Epithelial cell of proximal tubule (primary cell): ENCODE measurements at regions not wholly inside any gene's neighbourhood (a gene's known extent, or its start where the extent isn't known, plus 50 kb on each side); places are given as distances from the start of the nearest gene placed in this dataset.

Experiments
- DNase-seq: peaks from one replicate; pipeline ENCODE4 v3.0.0-alpha.2; 2011; ENCODE audit warnings: low read depth
- H3K4me3 ChIP-seq: 2 replicates; pipeline ENCODE4 v1.5.1; 2011; ENCODE audit warnings: low read depth, mild to moderate bottlenecking, low read length
- TF ChIP-seq, protein P1 (sequence below): conservative IDR thresholded peaks from 2 replicates; pipeline ENCODE4 v1.5.1; 2012; ENCODE audit warnings: low read depth, mild to moderate bottlenecking, low read length

DNA sequence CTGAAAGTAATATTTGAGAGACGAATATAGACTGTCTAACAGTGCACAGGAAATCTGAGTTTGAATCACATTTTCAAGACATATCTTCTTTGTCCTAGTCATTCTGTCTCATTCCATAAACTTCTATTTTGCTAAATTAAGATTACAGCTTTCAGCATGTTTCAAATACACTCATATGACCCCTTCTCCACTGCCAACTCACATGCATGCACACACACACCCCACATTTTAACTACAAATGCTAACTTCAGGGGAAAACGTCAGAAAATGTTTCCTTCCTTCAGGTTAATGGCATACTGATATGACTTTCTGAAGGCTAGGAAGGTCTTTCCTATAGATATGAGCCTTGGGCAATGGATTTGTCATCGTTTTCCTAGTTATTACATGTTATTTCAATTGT lies 373.7 kb downstream of the RBM43 start:
- no peak overlapping the region for H3K4me3 ChIP-seq
- TF ChIP-seq, protein P1, sequence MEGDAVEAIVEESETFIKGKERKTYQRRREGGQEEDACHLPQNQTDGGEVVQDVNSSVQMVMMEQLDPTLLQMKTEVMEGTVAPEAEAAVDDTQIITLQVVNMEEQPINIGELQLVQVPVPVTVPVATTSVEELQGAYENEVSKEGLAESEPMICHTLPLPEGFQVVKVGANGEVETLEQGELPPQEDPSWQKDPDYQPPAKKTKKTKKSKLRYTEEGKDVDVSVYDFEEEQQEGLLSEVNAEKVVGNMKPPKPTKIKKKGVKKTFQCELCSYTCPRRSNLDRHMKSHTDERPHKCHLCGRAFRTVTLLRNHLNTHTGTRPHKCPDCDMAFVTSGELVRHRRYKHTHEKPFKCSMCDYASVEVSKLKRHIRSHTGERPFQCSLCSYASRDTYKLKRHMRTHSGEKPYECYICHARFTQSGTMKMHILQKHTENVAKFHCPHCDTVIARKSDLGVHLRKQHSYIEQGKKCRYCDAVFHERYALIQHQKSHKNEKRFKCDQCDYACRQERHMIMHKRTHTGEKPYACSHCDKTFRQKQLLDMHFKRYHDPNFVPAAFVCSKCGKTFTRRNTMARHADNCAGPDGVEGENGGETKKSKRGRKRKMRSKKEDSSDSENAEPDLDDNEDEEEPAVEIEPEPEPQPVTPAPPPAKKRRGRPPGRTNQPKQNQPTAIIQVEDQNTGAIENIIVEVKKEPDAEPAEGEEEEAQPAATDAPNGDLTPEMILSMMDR, result no peak
- DNase-seq, result no peak

DNA sequence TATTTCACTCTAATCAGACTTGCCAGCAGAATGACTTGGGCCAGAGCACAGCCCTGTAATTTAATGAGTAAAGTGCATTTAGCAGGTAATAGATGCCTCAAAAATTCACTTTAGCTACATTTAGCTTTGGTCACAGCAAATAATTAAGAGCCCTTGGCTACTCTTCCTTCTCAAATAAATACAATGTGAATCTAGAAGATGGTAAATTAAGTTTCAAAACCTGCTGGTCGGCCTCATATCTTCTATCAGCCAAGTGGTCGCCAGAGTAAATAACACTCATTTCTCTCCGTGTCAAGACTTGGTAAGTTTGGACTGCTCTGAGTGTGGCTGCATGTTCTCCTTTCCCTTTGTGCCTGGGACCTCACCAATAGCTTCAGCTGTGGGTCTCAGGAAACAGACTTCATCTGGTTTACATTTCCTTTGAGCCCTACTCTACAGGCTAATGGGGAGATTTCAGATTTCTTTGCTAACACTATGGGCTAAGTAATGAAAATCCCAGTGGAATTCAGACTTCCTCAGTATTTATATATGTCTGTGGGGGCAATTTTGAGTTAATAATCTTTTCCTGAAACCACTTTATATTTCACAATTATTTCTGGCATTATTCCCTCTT lies 375.8 kb downstream of the RBM43 start:
- H3K4me3 ChIP-seq, result no peak overlapping the region
- TF ChIP-seq, protein P1, result no peak
- DNase-seq, result no peak

GRCh38 chr2:150885236-150885635 lies 376.4 kb downstream of the RBM43 start:
- DNase-seq, result no peak
- TF ChIP-seq, protein P1, result no peak

GRCh38 chr2:150883613-150883895 lies 378.1 kb downstream of the RBM43 start:
- no peak for DNase-seq
- TF ChIP-seq, protein P1, result no peak
- H3K4me3 ChIP-seq, result no peak overlapping the region

More at GRCh38 chr2:150885236-150885635, 376.4 kb downstream of the RBM43 start:
- H3K4me3 ChIP-seq, result no peak overlapping the region

GRCh38 chr2:150882751-150883612 lies 378.7 kb downstream of the RBM43 start:
- TF ChIP-seq, protein P1, result no peak
- DNase-seq, result no peak
- no peak overlapping the region for H3K4me3 ChIP-seq

DNA sequence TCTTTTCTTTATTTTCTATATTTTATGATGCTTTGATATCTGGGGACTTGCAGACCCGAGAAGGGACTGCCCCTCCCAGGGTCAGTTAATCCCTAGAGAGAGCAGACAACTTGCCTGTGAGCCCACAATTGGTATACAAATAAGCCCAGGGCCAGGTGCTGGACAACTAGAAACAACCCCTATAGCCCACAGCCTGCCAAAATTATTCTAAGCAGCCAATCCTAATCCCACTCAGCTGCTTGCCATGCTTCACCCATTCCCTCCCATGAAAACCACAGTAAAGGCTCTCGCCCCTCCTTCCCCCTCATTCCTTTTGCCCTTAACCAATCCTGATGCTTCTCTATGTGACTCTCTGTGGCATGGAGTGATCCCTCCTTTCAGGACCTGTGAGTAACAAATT lies 380.7 kb downstream of the RBM43 start:
- TF ChIP-seq, protein P1, result no peak
- DNase-seq, result no peak
- H3K4me3 ChIP-seq, result no peak overlapping the region
